Calu3 (cell line): ENCODE measurements at regions not wholly inside any gene's neighbourhood (a gene's known extent, or its start where the extent isn't known, plus 50 kb on each side); places are given as distances from the start of the nearest gene placed in this dataset.

Source experiments
- BruUV-seq: library from RNA; stranded (reverse); fragments of 400-500 nt; replicated peaks from 2 replicates; lab custom pipeline; 2021; lab: Mats Ljungman, UMichigan
- CTCF ChIA-PET: fragments of 300-600 bp; sonication (Branson Sonifier 250); formaldehyde crosslinking; loops from one replicate; lab custom pipeline; 2022; ENCODE audit warnings: antibody characterized with exemption; lab: Charles Lee
- DNase-seq: peaks from one replicate; pipeline ENCODE4 v3.0.0; 2022
- H3K27ac Mint-ChIP-seq: one replicate; pipeline ENCODE4 v1.8.0; 2022; ENCODE audit warnings: mixed read lengths; ENCODE audit not compliant: unreplicated experiment
- H3K27me3 Mint-ChIP-seq: one replicate; pipeline ENCODE4 v1.8.0; 2022; ENCODE audit warnings: mixed read lengths; ENCODE audit not compliant: unreplicated experiment
- H3K36me3 Mint-ChIP-seq: one replicate; pipeline ENCODE4 v1.8.0; 2022; ENCODE audit warnings: mild to moderate bottlenecking, moderate library complexity, mixed read lengths; ENCODE audit not compliant: insufficient read depth, unreplicated experiment
- H3K4me1 Mint-ChIP-seq: one replicate; pipeline ENCODE4 v1.8.0; 2022; ENCODE audit warnings: mild to moderate bottlenecking, low read depth, mixed read lengths; ENCODE audit not compliant: unreplicated experiment
- H3K4me3 Mint-ChIP-seq: one replicate; pipeline ENCODE4 v1.8.0; 2022; ENCODE audit warnings: mild to moderate bottlenecking, low read depth, moderate library complexity, mixed read lengths; ENCODE audit not compliant: unreplicated experiment
- H3K9me3 Mint-ChIP-seq: one replicate; pipeline ENCODE4 v1.8.0; 2022; ENCODE audit warnings: low read depth, mixed read lengths; ENCODE audit not compliant: unreplicated experiment
- intact Hi-C: fragments of 100-400 bp; cut with micrococcal nuclease; formaldehyde crosslinking; loops from one replicate; pipeline ENCODE4 v1.10.0; 2022; ENCODE audit not compliant: unreplicated experiment
- TF ChIP-seq, protein P1 (sequence below): fragments of 200-600 bp; IDR thresholded peaks from one replicate; pipeline ENCODE4 v1.8.0; 2022; ENCODE audit warnings: antibody characterized with exemption; ENCODE audit not compliant: unreplicated experiment

DNA sequence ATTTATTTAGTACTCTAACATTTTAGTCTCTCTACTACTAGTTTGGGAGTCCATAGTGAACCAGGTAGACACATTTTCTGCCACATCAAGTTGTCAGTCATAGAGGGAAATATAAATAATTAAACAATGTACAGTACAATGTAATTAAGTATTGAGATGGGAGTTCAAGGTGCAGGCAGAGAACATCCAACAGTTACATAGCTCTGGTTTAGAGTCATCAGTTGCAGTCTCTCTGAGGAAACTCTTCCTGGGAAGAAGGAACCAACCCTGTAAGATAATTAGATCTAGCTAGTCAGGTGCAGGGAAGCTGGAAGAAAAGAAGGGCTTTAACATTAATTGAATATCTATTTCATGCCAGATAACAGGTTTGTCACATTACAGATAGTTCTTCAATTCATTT, 457.9 kb upstream of the DYNLRB2 start:
- no TSS peak for BruUV-seq
- Mint-ChIP-seq H3K4me1 (no peaks in the 10 kb centered on the region), H3K36me3 (no peaks in the 10 kb centered on the region), H3K9me3 (peaks cover 3% of the 10 kb centered on the region), H3K27ac (no peak overlapping the region), H3K27me3 (no peaks in the 10 kb centered on the region), H3K4me3 (no peak overlapping the region)
- TF ChIP-seq, protein P1, sequence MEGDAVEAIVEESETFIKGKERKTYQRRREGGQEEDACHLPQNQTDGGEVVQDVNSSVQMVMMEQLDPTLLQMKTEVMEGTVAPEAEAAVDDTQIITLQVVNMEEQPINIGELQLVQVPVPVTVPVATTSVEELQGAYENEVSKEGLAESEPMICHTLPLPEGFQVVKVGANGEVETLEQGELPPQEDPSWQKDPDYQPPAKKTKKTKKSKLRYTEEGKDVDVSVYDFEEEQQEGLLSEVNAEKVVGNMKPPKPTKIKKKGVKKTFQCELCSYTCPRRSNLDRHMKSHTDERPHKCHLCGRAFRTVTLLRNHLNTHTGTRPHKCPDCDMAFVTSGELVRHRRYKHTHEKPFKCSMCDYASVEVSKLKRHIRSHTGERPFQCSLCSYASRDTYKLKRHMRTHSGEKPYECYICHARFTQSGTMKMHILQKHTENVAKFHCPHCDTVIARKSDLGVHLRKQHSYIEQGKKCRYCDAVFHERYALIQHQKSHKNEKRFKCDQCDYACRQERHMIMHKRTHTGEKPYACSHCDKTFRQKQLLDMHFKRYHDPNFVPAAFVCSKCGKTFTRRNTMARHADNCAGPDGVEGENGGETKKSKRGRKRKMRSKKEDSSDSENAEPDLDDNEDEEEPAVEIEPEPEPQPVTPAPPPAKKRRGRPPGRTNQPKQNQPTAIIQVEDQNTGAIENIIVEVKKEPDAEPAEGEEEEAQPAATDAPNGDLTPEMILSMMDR = no peak
- no peak for DNase-seq
- intact Hi-C loops = loop anchor here (5.0 to 10.0 kb wide), 2 partner anchors 382 to 986 kb away; no protein-coding TSS in a partner anchor
- CTCF ChIA-PET = no interaction called here

DNA sequence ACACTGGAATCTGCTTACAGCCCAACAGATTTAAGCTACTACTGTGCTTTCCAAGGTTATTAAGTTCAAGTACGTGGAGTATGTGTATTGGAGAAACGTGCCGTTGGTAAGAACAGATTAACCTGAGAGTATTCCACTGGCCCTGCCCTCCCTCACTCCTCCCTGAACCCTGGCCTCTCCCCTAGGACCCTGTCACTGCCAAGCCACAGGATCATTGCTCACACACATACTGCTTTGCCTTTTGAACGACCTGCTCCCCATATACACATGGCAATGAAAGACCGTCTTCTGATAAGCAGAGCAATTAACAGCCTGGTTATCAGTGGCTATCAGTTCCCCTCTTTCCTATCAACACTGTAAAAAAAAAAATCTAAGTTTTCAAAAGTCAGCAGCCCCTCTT, 458.9 kb upstream of the DYNLRB2 start:
- BruUV-seq = no TSS peak
- no peak for DNase-seq
- no peak overlapping the region for H3K4me3 Mint-ChIP-seq
- H3K27me3 Mint-ChIP-seq = no peaks in the 10 kb centered on the region
- CTCF ChIA-PET = no interaction called here
- no peak overlapping the region for H3K27ac Mint-ChIP-seq
- H3K9me3 Mint-ChIP-seq = peaks cover 3% of the 10 kb centered on the region
- H3K36me3 Mint-ChIP-seq = no peaks in the 10 kb centered on the region
- no peaks in the 10 kb centered on the region for H3K4me1 Mint-ChIP-seq
- intact Hi-C loops = loop anchor here (5.0 to 10.0 kb wide), 2 partner anchors 383 to 985 kb away; no protein-coding TSS in a partner anchor
- TF ChIP-seq, protein P1 = no peak

DNA sequence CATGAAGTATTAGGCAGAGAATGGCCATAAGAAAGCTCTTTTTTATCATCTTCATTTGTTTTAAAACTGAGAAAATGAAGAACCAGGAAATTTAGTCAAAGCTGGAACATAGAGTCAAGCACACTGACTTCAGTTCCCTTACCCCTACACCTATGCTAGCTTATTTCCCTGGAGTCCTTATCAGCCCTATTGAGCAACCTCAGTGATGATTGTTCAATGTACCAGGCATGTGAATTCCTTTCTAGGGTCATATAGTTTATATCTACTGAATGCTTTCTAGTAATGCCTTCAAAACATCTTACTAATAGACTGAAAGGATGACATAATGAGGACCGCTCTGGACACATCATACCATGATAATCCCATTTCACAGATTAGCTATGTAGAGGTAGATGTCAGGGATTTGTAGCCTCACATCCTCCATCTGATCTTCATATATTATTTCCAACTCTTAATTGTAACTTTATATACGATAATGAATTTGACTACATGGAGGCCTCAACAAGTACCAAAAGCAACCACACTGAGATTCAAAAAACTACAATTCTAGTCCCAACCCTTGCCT, 460.4 kb upstream of the DYNLRB2 start:
- Mint-ChIP-seq H3K4me3 (no peak overlapping the region), H3K27me3 (no peaks in the 10 kb centered on the region), H3K27ac (no peak overlapping the region), H3K36me3 (no peaks in the 10 kb centered on the region), H3K4me1 (no peaks in the 10 kb centered on the region), H3K9me3 (peaks cover 3% of the 10 kb centered on the region)
- TF ChIP-seq, protein P1 = no peak
- CTCF ChIA-PET = interaction anchor here (0.6 kb wide), 1 partner anchor 478 kb away, joined by 4 read pairs; no protein-coding TSS in a partner anchor
- intact Hi-C loops = loop anchor here (5.0 to 10.0 kb wide), 2 partner anchors 384 to 983 kb away; no protein-coding TSS in a partner anchor
- no peak for DNase-seq
- BruUV-seq = no TSS peak

DNA sequence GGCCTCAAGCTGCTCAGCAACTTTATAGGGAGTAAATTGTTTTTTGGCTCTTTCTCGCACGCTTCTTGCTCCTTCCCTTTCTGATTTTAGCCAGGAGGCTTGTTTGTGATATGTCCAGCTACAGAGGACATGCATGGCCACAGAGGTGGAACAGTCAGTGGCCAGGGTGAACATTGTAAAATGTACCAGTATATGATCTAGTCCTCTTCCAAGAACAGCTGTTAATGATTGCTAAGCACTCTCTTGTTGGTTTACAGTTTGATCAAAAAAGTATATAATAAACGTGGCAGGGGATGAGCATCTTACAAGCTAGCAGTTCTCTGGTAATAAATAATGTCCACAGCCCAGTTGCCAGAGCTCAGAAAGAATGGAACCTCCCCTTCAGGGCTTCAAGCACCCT, 461.7 kb upstream of the DYNLRB2 start:
- Mint-ChIP-seq H3K4me3 (no peak overlapping the region), H3K4me1 (no peaks in the 10 kb centered on the region), H3K36me3 (no peaks in the 10 kb centered on the region), H3K9me3 (peaks cover 3% of the 10 kb centered on the region), H3K27ac (no peak overlapping the region), H3K27me3 (no peaks in the 10 kb centered on the region)
- intact Hi-C loops = no loop called here
- no peak for DNase-seq
- CTCF ChIA-PET = interaction anchor here (0.5 kb wide), 1 partner anchor 1752 kb away, joined by 5 read pairs; no protein-coding TSS in a partner anchor
- TF ChIP-seq, protein P1 = no peak
- no TSS peak for BruUV-seq
